ENCODE measurements at regions not wholly inside any gene's neighbourhood (a gene's known extent, or its start where the extent isn't known, plus 50 kb on each side); places are given as distances from the start of the nearest gene placed in this dataset.

- ATAC-seq (no peak), DNase-seq (no peak)
- no peaks in the 10 kb centered on the region for H3K36me3 ChIP-seq
- no peak for TF ChIP-seq POLR2A (IDR thresholded peaks at IDR 0.05)
- TF ChIP-seq, protein P1, sequence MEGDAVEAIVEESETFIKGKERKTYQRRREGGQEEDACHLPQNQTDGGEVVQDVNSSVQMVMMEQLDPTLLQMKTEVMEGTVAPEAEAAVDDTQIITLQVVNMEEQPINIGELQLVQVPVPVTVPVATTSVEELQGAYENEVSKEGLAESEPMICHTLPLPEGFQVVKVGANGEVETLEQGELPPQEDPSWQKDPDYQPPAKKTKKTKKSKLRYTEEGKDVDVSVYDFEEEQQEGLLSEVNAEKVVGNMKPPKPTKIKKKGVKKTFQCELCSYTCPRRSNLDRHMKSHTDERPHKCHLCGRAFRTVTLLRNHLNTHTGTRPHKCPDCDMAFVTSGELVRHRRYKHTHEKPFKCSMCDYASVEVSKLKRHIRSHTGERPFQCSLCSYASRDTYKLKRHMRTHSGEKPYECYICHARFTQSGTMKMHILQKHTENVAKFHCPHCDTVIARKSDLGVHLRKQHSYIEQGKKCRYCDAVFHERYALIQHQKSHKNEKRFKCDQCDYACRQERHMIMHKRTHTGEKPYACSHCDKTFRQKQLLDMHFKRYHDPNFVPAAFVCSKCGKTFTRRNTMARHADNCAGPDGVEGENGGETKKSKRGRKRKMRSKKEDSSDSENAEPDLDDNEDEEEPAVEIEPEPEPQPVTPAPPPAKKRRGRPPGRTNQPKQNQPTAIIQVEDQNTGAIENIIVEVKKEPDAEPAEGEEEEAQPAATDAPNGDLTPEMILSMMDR (IDR thresholded peaks at IDR 0.05 in 4 of 5, conservative IDR thresholded peaks at IDR 0.05 in 1 of 5) = no peak
- H3K4me1 ChIP-seq = no peaks in the 10 kb centered on the region
- intact Hi-C loops (cut with DNase I; ENCODE audit: low total_unique reads) = no loop called here
- no peaks in the 10 kb centered on the region for H3K27me3 ChIP-seq
- in situ Hi-C loops (cut with MboI; ENCODE audit: low sequenced_read_pairs in 4 of 4) = no loop called here
- no peak overlapping the region for H3K4me3 ChIP-seq
- H3K9me3 ChIP-seq = no peaks in the 10 kb centered on the region
- no peak overlapping the region for H3K27ac ChIP-seq
These were observed 443.3 kb upstream of the AGTR1 start for GRCh38 chr3:148254402-148254801.

DNA sequence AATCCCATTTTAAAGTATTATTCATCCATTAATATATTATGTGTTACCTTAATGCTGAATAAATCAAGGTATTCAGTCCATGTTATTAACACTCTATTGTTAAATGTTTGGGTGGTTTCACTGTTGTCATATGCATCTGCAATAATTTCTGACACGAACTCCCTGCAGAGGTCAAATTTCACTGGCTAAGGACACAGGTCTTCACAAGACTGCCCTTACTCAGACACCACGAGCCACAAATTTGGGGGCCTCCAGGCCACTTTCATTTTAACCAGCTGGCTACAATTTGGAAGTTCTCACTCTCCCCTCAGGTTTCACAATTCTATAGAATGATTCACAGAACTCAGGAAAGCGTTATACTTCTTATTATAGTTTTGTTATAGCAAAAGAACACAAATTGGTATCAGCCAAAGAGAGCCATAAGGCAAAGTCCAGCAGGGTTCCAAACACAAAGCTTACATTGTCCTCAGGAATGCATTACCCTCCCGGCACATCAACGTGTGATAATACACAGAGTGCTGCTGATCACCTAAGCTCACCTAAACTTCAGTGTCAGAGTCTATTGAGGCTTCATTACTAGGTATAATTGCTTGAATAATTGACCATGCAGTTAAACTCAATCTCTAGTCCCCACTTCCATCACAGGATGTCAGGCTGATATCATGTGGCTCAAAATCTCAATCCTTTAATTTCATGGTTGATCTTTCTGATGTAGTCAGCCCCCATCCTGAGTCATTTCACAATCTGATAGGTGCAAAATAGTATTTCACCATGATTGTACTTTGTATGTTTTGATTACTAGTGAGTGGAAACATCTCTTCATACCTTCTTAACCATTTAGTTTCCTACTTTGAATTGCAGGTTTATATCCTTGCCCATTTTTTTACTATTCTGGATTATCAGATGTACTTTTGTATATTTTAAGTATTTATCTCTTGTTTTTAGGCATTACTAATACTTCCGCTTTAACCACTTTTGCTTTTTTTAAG is 441.4 kb upstream of the AGTR1 start:
- DNase-seq = no peak
- Histone ChIP-seq H3K4me1 (no peaks in the 10 kb centered on the region), H3K27ac (no peak overlapping the region), H3K4me3 (no peak overlapping the region), H3K27me3 (no peaks in the 10 kb centered on the region), H3K36me3 (no peaks in the 10 kb centered on the region), H3K9me3 (no peaks in the 10 kb centered on the region)
- intact Hi-C loops (cut with DNase I; ENCODE audit: low total_unique reads) (no loop called here), in situ Hi-C loops (cut with MboI; ENCODE audit: low sequenced_read_pairs in 4 of 4) (no loop called here)
- no peak for ATAC-seq
- TF ChIP-seq POLR2A (IDR thresholded peaks at IDR 0.05) = no peak
- TF ChIP-seq, protein P1 (IDR thresholded peaks at IDR 0.05 in 4 of 5, conservative IDR thresholded peaks at IDR 0.05 in 1 of 5) = no peak

GRCh38 chr3:148262980-148263379 is 434.7 kb upstream of the AGTR1 start:
- no peak overlapping the region for H3K27ac ChIP-seq
- no peaks in the 10 kb centered on the region for H3K27me3 ChIP-seq
- ATAC-seq = no peak
- DNase-seq = no peak
- H3K36me3 ChIP-seq = no peaks in the 10 kb centered on the region
- intact Hi-C loops (cut with DNase I; ENCODE audit: low total_unique reads) (no loop called here), in situ Hi-C loops (cut with MboI; ENCODE audit: low sequenced_read_pairs in 4 of 4) (no loop called here)
- no peak overlapping the region for H3K4me3 ChIP-seq
- H3K4me1 ChIP-seq = no peaks in the 10 kb centered on the region
- TF ChIP-seq, protein P1 (IDR thresholded peaks at IDR 0.05 in 4 of 5, conservative IDR thresholded peaks at IDR 0.05 in 1 of 5) = no peak
- TF ChIP-seq POLR2A (IDR thresholded peaks at IDR 0.05) = no peak
- no peaks in the 10 kb centered on the region for H3K9me3 ChIP-seq

DNA sequence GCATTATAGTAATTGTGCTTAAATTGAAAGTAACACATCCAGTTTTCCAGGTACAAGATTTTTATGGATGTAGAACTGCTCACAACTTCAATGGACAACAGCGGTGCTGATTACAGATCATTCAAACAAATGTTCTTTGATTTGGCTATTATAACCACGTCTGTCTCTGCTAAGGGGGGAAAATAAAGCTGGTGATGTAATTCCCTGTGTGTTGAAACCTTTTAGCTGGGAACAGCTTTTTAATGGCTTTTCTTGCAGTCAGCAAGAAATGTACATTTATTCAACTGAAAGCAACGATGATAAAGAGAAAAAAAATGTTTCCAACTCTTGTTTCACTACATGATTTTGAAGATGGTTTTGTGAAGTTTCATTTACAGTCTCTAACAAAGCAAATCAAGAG is 431.9 kb upstream of the AGTR1 start:
- in situ Hi-C loops (cut with MboI; ENCODE audit: low sequenced_read_pairs in 4 of 4) = no loop called here
- TF ChIP-seq, protein P1 (IDR thresholded peaks at IDR 0.05 in 4 of 5, conservative IDR thresholded peaks at IDR 0.05 in 1 of 5) = no peak
- no peak for TF ChIP-seq POLR2A (IDR thresholded peaks at IDR 0.05)
- Histone ChIP-seq H3K9me3 (no peaks in the 10 kb centered on the region), H3K27ac (no peak overlapping the region), H3K4me1 (no peaks in the 10 kb centered on the region), H3K27me3 (no peaks in the 10 kb centered on the region), H3K36me3 (no peaks in the 10 kb centered on the region), H3K4me3 (no peak overlapping the region)
- ATAC-seq (no peak), DNase-seq (no peak)
- intact Hi-C loops (cut with DNase I; ENCODE audit: low total_unique reads) = no loop called here
